GM18502 (cell line): ENCODE measurements at regions not wholly inside any gene's neighbourhood (a gene's known extent, or its start where the extent isn't known, plus 50 kb on each side); places are given as distances from the start of the nearest gene placed in this dataset.
"Not testable (repeated sequence)": the region's sequence is repeated elsewhere in the genome, so short reads cannot be mapped to it uniquely, and the experiment has no call there.

Source experiments
- ATAC-seq: cut with Tn5 transposase; IDR thresholded peaks from one replicate; pipeline ENCODE4 v1.9.1; 2021; ENCODE audit warnings: mild to moderate bottlenecking; ENCODE audit not compliant: unreplicated experiment, poor library complexity

DNA sequence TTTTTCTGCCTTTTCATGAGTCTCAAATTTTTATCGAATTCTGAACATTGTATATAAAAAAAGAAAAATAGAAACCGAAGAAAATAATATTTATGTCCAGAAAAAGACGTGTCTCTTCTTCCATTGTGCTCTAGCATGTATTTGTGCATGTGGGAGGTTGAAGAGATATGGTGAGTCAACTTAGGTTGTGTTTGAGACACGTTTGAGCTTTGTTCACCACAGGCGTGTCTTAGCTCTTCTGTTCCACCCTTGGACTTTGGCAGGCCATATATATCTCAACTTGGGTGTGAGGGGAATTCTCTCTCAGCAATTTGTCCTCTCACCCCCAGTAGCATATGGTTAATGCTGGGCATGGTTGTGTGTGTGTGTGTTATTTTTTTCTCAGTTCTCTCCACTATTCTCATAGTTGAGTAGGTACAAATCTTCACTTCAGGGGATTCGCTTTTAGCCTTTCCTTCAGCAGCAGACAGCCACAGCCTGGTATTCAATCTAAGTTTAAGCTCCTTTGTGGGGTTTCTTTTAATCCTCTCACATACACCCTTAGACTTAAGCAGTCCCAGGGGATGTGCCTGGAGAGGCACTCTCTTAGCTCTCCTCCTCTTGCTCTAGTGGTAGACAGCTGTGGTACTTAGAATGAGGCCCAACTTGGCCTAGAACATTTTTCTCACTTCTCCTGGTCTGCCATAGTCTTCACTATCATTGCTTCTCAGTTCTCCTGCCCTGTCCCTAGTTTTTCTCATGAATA, 286.5 kb upstream of the RBMS3 start:
- ATAC-seq: no peak

DNA sequence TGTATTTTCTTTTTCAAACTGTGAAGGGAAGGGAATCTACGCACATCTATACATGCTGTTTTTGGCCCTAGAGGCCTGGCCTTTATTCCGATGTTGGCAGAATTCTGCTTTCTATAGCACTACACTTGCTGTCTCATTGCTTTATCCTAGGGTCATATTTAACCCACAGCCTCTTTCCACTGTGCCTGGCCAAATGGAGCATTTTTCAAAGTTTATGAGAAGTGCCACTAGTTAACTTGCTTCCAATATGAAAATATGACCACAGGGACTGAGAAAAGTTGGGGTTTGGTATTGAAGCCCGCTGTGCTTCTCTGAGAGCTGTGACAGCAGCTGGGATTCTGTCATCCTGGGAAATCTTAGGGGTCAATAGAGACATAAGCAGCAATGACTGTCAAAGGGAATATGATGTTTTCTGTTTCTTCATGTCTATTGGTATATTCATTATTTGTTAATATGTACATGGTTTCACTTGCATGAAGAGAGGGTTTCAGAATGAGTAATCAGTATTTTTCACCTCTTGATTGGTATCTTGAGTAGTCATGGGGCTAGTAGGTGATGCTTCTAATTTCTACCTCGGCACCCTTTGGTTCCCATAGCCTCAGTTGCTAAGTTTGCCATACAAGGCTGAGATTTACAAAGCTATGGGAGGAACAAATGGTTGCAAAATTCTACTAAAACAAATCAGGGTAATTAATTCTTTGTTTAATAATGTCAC, 275.8 kb upstream of the RBMS3 start:
- peak; percentile 100 for ATAC-seq

DNA sequence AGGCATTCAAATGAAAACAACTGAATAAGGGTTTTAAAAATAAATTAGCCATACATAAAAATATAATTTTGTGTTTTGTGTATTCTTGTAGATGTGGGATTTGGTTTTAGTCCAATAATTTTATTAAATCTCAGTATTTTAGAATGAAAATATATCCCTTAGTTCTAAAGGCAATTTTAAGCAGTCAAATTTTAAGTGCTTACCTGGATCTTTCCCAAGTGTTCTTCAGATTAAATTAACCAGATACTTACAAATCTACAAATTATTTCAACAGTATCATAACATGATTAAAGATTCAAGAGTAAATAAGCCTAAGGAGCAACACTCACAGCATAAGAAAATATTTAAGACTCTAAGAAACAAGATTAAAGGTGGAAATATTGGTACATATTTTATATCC, 275.0 kb upstream of the RBMS3 start:
- no peak for ATAC-seq

DNA sequence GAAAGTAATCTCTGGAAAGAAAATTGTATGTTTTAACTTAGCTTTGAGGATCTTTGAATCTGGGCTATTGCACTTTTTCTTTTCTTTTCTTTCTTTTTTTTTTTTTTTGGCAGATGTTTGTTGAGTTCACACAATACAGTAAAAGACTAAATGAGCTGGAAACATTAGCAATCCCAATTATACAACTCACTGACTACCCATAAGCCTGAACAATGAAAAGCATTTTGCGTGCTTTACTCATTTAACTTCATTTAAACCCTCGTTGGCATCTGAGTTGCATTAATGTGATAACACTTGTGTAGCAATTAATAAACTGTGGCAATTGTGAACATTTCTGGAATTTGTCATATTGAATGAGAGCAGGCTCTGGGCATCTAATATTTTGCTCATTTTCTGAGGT, 269.4 kb upstream of the RBMS3 start:
- ATAC-seq: no peak

DNA sequence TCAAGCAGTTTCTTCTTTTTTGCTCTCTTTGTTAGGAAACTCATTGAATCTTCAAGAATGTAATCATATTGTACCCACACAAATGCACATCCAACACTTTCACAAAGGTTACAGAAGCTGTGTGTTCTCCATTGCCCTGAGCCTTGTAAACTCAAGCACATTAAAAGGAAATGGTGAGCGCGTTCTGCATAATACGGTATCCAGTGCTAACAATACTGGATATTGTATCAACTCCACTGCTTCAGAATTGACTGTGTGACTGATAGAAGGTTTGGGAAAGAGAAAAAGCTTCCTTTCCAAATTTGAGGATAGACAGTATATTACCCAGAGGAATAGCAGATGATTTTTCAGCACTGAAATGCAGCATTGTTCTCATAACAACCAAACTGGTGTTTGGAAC, 268.9 kb upstream of the RBMS3 start:
- no peak for ATAC-seq

DNA sequence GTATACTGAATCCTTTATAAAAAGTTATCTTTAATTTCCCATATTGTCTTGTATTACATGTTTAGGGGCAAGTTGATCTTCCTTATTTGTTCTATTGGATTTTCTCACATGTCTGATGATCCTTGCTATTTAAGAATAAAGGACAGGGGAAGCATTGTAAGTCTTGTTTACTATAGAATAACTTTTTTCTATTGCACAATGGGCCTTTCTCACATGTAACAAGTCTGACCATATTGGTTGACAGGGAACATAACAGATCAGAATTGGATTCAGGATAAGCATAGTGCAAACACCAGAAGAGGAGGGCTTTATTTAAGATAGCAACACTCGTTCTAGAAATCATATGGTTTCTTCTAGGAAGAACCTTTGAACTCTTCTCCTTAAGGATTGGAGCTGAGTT, 257.9 kb upstream of the RBMS3 start:
- ATAC-seq: no peak

DNA sequence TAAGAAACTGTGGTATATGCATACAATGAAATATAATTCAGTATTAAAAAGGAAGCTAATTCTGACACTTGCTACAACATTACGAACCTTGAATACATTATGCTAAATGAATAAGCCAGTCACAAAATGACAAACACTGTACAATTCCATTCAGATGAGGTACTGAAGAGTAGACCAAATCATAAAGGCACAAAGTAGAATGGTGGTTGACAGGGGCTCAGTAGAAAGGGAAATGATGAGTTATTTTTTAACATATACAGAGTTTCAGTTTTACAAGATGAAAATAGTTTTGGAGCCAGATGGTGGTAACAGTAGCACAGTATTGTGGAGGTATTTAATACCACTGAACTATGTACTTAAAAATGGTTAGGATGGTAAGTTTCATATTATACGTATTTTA, 254.6 kb upstream of the RBMS3 start:
- peak; percentile 96 for ATAC-seq

DNA sequence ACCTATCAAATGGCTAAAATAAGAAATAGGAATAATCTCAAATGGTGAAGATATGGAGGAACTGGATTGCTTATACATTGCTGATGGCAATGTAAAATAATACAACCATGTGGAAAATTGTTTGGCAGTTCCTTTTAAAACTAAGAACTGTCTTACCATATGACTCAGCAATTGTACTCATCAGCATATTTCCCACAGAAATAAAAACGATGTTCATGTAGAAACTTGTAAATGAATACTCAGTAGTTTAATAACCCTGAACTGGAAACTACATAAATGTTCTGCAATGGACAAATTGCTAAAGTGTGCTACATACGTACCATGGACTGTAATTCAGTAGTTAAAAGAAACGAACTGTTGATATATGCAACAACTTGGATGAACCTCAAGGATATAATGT, 253.9 kb upstream of the RBMS3 start:
- peak; percentile 42 for ATAC-seq

DNA sequence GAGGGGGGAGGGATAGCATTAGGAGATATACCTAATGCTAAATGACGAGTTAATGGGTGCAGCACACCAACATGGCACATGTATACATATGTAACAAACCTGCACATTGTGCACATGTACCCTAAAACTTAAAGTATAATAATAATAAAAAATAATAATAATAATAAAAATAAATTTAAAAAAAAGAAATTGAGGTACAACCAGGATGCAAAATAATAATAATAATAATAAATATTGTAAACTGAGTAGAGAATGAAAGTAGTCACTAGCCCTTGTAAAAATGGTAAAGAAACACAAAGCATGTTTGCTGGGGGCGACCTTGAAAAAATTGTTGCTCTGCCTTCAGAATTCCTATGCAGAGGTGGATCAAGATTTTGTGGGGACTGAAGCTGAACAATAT, 249.7 kb upstream of the RBMS3 start:
- not testable (repeated sequence) for ATAC-seq

DNA sequence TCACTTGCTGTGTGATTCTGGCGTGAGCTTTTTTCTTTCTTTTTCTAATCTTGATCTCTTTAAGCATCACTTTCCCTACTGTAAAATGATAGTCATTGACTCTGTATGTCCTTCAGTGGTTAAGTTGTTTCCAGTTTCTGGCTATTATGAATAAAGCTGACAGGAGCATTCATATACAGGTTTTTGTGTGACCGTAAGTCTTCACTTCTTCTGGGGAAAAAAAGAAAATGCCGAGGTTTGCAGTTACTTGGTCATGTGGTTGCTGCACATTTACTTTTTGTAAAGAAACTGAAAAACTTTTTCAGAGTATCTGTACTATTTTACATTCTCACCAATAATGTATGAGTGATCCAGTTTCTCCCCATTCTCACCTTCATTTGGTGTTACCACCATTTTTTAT, 247.4 kb upstream of the RBMS3 start:
- ATAC-seq: no peak

DNA sequence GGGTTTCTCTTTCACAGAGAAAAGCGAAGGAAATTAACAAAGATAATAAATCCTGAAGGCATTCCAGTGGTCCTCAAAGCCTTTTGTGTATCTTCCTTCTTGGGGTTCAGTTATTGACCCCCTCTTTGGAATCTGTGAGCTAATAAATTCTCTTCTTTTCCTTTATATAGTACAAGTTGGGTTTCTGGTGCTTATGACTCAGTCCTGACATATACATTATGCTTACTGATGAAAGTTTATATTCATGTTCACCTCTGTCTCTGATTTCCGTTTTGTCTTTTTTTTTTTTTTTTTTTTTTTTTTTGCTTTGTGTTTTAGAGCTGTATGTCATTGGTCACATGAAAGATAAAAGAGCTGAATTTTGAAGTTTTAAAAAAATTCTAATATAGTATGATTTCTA, 230.7 kb upstream of the RBMS3 start:
- no peak for ATAC-seq

DNA sequence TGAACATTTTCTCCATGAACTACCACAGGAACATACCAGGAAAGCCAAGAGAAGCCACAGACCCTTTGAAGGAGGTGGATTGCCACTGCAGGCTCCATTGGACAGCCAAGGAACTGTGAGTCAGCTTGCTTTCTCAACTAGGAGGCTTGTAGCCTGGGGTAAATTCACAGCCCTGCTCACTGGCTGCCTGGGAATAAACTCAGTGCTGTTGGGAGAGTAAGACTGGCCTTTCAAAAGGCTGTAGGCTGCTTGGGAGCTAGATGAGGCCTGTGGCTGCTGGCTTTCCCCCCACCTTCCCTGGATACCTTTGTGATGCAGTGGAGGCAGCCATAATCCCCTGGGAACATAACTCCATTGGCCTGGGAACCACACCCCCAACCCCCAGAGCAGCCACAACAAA, 223.5 kb upstream of the RBMS3 start:
- ATAC-seq: no peak

DNA sequence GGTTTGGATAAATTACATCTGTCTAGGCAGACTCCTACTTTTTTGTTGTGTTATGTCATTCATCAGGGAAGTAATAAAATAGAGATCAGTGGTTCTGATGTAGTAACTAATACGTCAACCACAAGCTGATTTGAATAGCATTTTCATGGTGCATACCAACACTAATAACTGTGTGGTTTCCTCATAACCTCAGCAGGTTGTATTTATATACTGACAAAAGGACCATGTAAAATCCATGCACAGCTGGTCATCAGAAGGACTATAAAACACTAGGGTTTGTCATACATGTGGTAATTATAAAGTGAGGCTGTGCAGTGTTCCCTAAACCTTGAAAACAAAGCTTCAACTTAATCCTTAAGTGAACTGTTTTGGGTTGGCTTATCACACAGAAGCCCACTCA, 216.8 kb upstream of the RBMS3 start:
- no peak for ATAC-seq

DNA sequence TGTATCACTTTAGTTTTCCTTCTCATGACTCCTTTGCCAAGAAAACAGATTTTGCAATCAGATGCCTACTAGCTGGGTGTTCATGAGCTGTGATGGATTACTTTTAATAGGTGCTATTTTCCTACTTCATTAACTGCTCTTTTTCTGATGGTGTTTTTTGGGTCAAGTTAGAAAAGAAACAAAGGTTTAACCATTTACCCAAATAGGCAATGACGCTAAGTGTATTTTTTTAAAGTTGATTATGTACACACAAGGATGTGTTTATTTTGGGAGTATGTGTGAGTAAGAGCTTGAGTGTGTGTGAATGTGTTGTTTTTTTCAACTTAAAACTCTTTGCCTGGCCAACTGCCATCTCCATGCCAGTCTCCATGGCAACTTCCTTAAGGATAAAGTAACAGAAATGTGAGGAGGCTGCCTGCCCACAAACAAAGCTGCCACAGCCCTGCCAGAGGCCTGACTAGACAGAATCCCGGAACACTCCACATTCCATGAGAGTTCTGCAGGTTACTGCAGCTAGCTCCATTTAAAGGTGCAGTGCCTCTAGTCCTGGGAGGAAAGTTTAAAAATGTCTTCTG, 215.6 kb upstream of the RBMS3 start:
- no peak for ATAC-seq

DNA sequence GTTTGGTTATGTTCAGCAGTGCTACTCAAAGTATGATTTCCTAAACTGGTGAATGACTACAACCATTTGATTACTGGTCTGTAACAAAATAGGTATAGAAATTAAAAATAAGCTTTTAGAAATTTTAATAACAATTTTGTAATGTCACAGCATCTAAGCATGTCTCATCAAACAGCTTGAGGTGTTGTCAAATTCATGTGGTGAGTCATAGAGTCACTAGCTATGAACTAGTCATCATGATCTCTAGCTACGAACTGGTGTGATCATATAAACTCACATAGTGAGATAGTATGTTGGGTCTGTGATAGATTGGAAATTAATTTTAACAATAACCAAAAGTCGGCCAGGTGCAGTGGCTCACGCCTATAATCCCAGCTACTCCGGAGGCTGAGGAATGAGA, 213.9 kb upstream of the RBMS3 start:
- no peak for ATAC-seq

DNA sequence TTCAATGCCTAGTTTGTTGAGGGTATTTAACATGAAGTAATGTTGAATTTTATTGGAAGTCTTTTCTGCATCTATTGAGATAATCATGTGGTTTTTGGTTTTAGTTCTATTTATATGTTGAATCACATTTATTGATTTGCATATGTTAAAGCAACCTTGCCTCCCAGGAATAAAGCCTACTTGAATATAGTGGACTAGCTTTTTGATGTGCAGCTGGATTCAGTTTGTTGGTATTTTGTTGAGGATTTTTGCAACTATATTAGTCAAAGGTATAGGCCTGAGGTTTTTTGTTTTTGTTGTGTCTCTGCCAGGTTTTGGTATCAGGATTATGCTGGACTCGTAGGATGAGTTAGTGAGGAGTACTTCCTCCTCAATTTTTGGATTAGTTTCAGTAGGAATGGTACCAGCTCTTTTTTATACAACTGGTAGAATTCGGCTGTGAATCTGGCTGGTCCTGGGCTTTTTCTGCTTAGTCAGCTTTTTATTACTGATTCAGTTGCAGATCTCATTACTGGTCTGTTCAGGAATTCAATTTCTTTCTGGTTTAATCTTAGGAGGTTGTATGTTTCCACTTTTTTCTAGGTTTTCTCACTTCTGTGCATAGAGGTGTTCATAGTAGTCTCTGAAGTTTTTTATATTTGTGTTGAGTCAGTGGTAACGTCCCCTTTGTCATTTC, 209.8 kb upstream of the RBMS3 start:
- ATAC-seq: no peak

DNA sequence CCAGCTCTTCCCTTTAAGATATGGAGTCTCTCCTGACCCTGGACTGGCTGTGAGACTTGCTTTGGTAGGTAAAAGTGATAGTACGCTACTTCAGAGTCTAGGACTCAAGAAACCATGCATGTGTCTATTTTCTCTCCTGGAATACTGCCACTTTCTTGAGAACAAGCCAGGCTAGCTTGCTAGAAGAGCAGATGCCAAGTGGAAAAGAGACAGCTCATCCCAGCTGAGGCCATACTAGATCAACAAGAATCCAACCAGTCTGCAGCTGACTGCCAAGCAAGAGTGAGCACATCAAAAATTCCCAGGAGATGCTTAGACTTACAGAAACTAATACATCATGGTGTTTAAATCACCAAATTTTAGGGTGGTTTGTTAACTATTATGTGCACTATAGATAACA, 208.3 kb upstream of the RBMS3 start:
- no peak for ATAC-seq

DNA sequence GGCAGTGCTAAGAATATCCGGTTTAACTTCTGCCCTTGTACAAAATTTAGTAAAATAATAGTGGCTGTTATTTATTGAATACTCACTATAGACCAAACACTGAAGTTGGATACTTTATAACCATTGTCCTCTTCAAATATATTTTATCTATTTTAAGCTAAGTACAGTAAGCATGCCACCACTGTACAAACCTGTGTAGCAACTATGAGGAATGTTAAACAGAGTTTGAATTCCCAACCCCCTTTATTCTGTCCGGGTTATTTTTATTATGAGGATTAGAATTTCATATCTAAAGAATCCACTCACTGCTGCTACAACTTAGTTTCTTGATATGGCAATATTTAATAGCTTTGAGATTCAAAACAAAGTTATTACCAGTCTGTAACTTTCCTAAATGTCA, 203.5 kb upstream of the RBMS3 start:
- ATAC-seq: no peak

DNA sequence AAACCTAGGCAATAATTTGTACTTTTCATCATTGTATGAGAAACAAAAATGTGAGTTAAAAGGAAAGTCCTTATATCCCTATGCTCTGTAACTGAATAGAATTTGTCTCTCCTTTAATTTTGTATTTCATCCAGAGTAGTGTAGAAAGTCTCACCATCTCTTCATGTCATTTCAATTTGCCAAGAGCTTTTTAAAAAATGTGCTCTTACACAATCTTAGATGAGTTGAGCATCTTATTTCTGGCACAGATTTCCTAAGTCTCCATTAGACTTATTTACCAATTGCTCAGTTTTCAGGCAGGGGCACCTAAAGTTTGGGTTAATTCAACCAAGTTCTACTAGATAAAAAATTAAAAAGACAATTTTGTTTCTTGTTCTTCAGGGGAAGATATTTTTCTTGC, 201.5 kb upstream of the RBMS3 start:
- ATAC-seq: no peak

DNA sequence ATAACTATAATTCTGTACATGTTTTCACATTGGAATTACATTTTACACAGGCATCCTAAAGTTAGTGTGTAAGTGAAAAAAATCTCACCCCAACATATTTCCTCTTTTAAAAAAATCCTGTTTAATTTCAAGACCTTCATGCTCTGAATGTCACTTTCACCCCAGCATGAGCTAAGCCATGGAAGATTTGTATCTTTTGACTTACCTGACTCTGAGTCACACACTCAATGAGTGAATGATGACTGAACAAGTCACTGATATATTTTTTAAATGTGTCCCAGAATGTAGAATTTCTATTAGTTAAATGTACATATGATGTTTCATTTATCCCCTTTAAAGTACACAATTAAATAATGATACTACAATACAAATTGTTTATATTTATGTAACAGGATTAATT, 199.9 kb upstream of the RBMS3 start:
- no peak for ATAC-seq

DNA sequence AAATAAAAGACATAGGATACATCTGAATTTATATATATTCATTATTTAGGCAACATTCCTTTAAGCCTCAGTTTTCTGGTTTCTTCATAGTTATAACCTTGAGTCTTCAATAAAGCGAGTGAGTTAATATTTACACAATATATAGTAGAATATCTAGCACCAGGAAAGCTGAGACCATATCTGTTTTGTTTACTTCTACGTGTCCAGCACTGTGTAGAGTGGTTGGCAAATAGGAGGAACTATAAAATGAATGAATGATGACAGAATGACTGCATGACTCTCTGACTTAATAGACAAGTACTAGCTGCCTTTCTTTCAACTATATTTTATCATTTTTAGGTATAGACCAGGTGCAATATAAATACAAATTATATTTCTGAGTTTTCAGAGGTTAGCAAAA, 197.8 kb upstream of the RBMS3 start:
- ATAC-seq: no peak
